ENCODE measurements at regions not wholly inside any gene's neighbourhood (a gene's known extent, or its start where the extent isn't known, plus 50 kb on each side); places are given as distances from the start of the nearest gene placed in this dataset.

DNA sequence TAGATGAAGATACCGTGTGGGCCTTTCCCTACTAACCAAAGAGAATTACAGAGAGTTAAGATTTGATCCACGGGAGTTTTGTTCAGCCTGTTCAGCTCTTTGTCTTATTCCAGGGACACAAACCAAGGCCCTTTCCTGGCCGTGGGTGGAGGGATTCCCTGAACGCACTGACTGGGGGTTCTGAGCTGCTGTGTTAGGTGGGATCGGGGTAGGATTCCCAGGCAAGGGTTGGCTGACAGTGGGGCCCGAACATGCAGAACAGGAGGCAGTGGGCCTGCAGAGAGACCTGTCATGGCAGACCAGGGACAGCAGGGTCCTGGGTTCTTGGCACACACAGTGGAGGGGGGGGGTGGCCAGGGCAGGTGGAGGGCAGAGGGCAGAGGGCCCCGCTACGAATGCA, 89.5 kb upstream of the MKI67 start:
- Histone ChIP-seq H3K27ac (ENCODE audit: low read length) (no peak overlapping the region), H3K9me3 (ENCODE audit: low read length) (no peaks in the 10 kb centered on the region), H4K20me1 (ENCODE audit: low read length) (no peaks in the 10 kb centered on the region), H3K4me2 (ENCODE audit: low read length) (no peak overlapping the region), H3K4me1 (ENCODE audit: insufficient read depth, low read length) (no peaks in the 10 kb centered on the region), H3K9me2 (replicated peaks; ENCODE audit: low read length) (no peaks in the 10 kb centered on the region), H2AFZ (ENCODE audit: low read length) (no peak overlapping the region), H3K36me3 (ENCODE audit: low read depth, low read length) (no peaks in the 10 kb centered on the region), H3K27me3 (ENCODE audit: low read length) (peaks cover 39% of the 10 kb centered on the region), H3K4me3 (ENCODE audit: low read length) (no peak overlapping the region), H3F3A (ENCODE audit: low read length, unreplicated experiment) (no peaks in the 10 kb centered on the region), H3K79me2 (ENCODE audit: low read length) (no peaks in the 10 kb centered on the region), H3K9ac (ENCODE audit: low read length) (no peak overlapping the region)
- BruUV-seq (replicated peaks), result no TSS peak
- DNase-seq (no peak), ATAC-seq (no peak)
- ChIA-PET POLR2A (ENCODE audit: unreplicated experiment) (no interaction called here), CTCF (no interaction called here)
- TF ChIP-seq, protein P1, sequence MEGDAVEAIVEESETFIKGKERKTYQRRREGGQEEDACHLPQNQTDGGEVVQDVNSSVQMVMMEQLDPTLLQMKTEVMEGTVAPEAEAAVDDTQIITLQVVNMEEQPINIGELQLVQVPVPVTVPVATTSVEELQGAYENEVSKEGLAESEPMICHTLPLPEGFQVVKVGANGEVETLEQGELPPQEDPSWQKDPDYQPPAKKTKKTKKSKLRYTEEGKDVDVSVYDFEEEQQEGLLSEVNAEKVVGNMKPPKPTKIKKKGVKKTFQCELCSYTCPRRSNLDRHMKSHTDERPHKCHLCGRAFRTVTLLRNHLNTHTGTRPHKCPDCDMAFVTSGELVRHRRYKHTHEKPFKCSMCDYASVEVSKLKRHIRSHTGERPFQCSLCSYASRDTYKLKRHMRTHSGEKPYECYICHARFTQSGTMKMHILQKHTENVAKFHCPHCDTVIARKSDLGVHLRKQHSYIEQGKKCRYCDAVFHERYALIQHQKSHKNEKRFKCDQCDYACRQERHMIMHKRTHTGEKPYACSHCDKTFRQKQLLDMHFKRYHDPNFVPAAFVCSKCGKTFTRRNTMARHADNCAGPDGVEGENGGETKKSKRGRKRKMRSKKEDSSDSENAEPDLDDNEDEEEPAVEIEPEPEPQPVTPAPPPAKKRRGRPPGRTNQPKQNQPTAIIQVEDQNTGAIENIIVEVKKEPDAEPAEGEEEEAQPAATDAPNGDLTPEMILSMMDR (conservative IDR thresholded peaks at IDR 0.05; ENCODE audit: low read depth, low read length), result no peak
- no peak for TF ChIP-seq EZH2phosphoT487 (IDR thresholded peaks at IDR 0.05; ENCODE audit: borderline replicate concordance, low read length)
- no peak for TF ChIP-seq EZH2 (IDR thresholded peaks at IDR 0.05; ENCODE audit: low read length, unreplicated experiment)
- intact Hi-C loops (cut with micrococcal nuclease), result no loop called here

DNA sequence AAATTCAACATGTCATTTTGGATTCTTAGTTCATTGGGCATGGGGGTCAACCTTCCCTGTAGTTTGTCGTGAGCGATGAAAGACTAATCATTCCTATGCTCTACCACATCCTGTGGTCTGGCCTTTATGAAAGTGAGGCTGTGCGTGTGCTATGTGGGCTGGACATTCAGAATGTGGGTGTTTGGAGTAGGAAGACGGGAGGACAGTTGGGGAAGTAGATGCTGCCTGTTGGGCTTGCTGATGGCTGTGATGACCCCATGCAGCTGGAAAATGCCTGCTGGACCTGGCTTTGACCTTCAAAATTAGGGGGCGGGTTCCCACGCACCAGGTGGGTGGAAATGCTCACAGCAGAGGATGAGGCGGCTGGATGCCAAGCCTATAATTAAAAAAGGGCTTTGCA, 90.9 kb upstream of the MKI67 start:
- POLR2A ChIA-PET (ENCODE audit: unreplicated experiment), result no interaction called here
- BruUV-seq (replicated peaks), result no TSS peak
- TF ChIP-seq EZH2 (IDR thresholded peaks at IDR 0.05; ENCODE audit: low read length, unreplicated experiment) (no peak), EZH2phosphoT487 (IDR thresholded peaks at IDR 0.05; ENCODE audit: borderline replicate concordance, low read length) (no peak)
- TF ChIP-seq, protein P1 (conservative IDR thresholded peaks at IDR 0.05; ENCODE audit: low read depth, low read length), result no peak

GRCh38 chr10:128218161-128218560, 91.9 kb upstream of the MKI67 start:
- no peaks in the 10 kb centered on the region for H3F3A ChIP-seq (ENCODE audit: low read length, unreplicated experiment)
- TF ChIP-seq, protein P1 (conservative IDR thresholded peaks at IDR 0.05; ENCODE audit: low read depth, low read length), result no peak
- no peak for TF ChIP-seq EZH2 (IDR thresholded peaks at IDR 0.05; ENCODE audit: low read length, unreplicated experiment)
- TF ChIP-seq EZH2phosphoT487 (IDR thresholded peaks at IDR 0.05; ENCODE audit: borderline replicate concordance, low read length), result no peak
- H3K4me3 ChIP-seq (ENCODE audit: low read length), result no peak overlapping the region
- H3K4me1 ChIP-seq (ENCODE audit: insufficient read depth, low read length), result no peaks in the 10 kb centered on the region
- H4K20me1 ChIP-seq (ENCODE audit: low read length), result no peaks in the 10 kb centered on the region
- no peaks in the 10 kb centered on the region for H3K9me3 ChIP-seq (ENCODE audit: low read length)
- no peaks in the 10 kb centered on the region for H3K36me3 ChIP-seq (ENCODE audit: low read depth, low read length)
- no peaks in the 10 kb centered on the region for H3K9me2 ChIP-seq (replicated peaks; ENCODE audit: low read length)
- H3K79me2 ChIP-seq (ENCODE audit: low read length), result no peaks in the 10 kb centered on the region
- ATAC-seq (no peak), DNase-seq (no peak)
- H2AFZ ChIP-seq (ENCODE audit: low read length), result no peak overlapping the region
- POLR2A ChIA-PET (ENCODE audit: unreplicated experiment), result no interaction called here
- peaks cover 46% of the 10 kb centered on the region for H3K27me3 ChIP-seq (ENCODE audit: low read length)
- no peak overlapping the region for H3K4me2 ChIP-seq (ENCODE audit: low read length)
- intact Hi-C loops (cut with micrococcal nuclease), result no loop called here
- BruUV-seq (replicated peaks), result no TSS peak
- CTCF ChIA-PET, result no interaction called here
- no peak overlapping the region for H3K27ac ChIP-seq (ENCODE audit: low read length)
- H3K9ac ChIP-seq (ENCODE audit: low read length), result no peak overlapping the region

More for the DNA sequence above, 90.9 kb upstream of the MKI67 start:
- CTCF ChIA-PET, result no interaction called here
- Histone ChIP-seq H2AFZ (ENCODE audit: low read length) (no peak overlapping the region), H3K4me1 (ENCODE audit: insufficient read depth, low read length) (no peaks in the 10 kb centered on the region), H3K79me2 (ENCODE audit: low read length) (no peaks in the 10 kb centered on the region), H3F3A (ENCODE audit: low read length, unreplicated experiment) (no peaks in the 10 kb centered on the region), H3K27ac (ENCODE audit: low read length) (no peak overlapping the region), H3K27me3 (ENCODE audit: low read length) (peaks cover 44% of the 10 kb centered on the region), H4K20me1 (ENCODE audit: low read length) (no peaks in the 10 kb centered on the region), H3K36me3 (ENCODE audit: low read depth, low read length) (no peaks in the 10 kb centered on the region), H3K4me3 (ENCODE audit: low read length) (no peak overlapping the region), H3K9me2 (replicated peaks; ENCODE audit: low read length) (no peaks in the 10 kb centered on the region), H3K9me3 (ENCODE audit: low read length) (no peaks in the 10 kb centered on the region), H3K4me2 (ENCODE audit: low read length) (no peak overlapping the region), H3K9ac (ENCODE audit: low read length) (no peak overlapping the region)
- ATAC-seq (no peak), DNase-seq (no peak)
- intact Hi-C loops (cut with micrococcal nuclease), result no loop called here

Data from PC-3 (cell line).